BJ (cell line): ENCODE measurements at regions not wholly inside any gene's neighbourhood (a gene's known extent, or its start where the extent isn't known, plus 50 kb on each side); places are given as distances from the start of the nearest gene placed in this dataset.

Experiments
- CTCF ChIA-PET: fragments of 350-600 bp; formaldehyde crosslinking; extraction: SDS; loops from one replicate; lab custom pipeline; 2021; ENCODE audit warnings: antibody characterized with exemption, inconsistent platforms; lab: Yijun Ruan, JAX
- POLR2A ChIA-PET: fragments of 300-600 bp; sonication (Branson Sonifier 250); formaldehyde crosslinking; extraction: SDS; loops from one replicate; lab custom pipeline; 2021; ENCODE audit warnings: antibody characterized with exemption; lab: Charles Lee
- DNase-seq: peaks from one replicate; pipeline ENCODE4 v3.0.0-alpha.2; 2011; ENCODE audit warnings: low read depth
- H3K27me3 ChIP-seq: 2 replicates; pipeline ENCODE4 v1.6.0; 2011; ENCODE audit warnings: low read length; ENCODE audit not compliant: control insufficient read depth, insufficient read depth
- H3K36me3 ChIP-seq: 2 replicates; pipeline ENCODE4 v1.5.1; 2011; ENCODE audit warnings: low read length; ENCODE audit not compliant: control insufficient read depth, insufficient read depth
- H3K4me3 ChIP-seq: 2 replicates; pipeline ENCODE4 v1.5.1; 2011; ENCODE audit warnings: low read depth, mild to moderate bottlenecking, control low read depth, low read length
- TF ChIP-seq, protein P1 (sequence below): IDR thresholded peaks from 2 replicates; pipeline ENCODE4 v1.5.1; 2011; ENCODE audit warnings: low read depth, mild to moderate bottlenecking, control low read depth, inconsistent platforms, low read length, moderate library complexity; ENCODE audit not compliant: insufficient read depth

DNA sequence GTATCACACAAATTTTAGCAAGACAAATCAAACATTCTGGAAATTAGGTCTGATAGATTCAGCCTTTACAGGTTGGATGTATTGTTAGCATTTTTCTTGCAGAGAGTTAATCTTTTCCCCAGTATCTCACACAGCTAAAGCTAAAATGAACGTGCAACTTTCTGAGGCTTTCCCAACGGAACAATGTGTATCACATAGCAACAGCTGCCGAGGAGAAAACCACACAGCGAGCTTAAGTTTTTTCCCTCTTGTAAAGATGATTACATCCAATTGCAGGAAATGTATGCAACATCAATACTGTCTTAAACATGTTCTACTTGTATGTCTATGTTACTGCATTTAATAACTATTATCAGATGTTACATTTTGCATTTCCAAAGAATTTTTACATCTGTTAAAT lies 182.2 kb downstream of the CCDC59 start:
- DNase-seq = no peak
- no peaks in the 10 kb centered on the region for H3K27me3 ChIP-seq
- ChIA-PET POLR2A (no interaction called here), CTCF (no interaction called here)
- H3K4me3 ChIP-seq = no peak overlapping the region
- TF ChIP-seq, protein P1, sequence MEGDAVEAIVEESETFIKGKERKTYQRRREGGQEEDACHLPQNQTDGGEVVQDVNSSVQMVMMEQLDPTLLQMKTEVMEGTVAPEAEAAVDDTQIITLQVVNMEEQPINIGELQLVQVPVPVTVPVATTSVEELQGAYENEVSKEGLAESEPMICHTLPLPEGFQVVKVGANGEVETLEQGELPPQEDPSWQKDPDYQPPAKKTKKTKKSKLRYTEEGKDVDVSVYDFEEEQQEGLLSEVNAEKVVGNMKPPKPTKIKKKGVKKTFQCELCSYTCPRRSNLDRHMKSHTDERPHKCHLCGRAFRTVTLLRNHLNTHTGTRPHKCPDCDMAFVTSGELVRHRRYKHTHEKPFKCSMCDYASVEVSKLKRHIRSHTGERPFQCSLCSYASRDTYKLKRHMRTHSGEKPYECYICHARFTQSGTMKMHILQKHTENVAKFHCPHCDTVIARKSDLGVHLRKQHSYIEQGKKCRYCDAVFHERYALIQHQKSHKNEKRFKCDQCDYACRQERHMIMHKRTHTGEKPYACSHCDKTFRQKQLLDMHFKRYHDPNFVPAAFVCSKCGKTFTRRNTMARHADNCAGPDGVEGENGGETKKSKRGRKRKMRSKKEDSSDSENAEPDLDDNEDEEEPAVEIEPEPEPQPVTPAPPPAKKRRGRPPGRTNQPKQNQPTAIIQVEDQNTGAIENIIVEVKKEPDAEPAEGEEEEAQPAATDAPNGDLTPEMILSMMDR = no peak
- H3K36me3 ChIP-seq = no peaks in the 10 kb centered on the region

DNA sequence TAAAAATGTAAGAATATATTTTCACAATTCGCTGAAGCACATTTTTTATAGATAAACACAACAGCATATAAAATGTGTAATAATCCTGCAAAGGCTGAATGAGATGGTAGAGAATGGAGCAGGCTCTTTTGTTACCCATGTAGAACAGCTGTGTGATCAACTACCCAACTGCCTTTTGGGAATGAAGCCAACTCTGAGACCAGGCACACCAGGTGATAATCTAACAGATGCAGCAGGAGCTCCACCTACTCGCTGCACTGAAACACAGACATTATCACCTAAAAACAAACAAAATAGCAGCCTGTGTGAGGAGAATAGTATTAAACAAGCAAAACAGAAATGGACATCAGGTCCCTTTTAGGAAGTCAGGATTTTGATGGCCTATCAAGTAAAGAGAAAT lies 183.3 kb downstream of the CCDC59 start:
- ChIA-PET CTCF (no interaction called here), POLR2A (no interaction called here)
- no peaks in the 10 kb centered on the region for H3K27me3 ChIP-seq
- DNase-seq = no peak
- no peaks in the 10 kb centered on the region for H3K36me3 ChIP-seq
- H3K4me3 ChIP-seq = no peak overlapping the region
- TF ChIP-seq, protein P1 = no peak

DNA sequence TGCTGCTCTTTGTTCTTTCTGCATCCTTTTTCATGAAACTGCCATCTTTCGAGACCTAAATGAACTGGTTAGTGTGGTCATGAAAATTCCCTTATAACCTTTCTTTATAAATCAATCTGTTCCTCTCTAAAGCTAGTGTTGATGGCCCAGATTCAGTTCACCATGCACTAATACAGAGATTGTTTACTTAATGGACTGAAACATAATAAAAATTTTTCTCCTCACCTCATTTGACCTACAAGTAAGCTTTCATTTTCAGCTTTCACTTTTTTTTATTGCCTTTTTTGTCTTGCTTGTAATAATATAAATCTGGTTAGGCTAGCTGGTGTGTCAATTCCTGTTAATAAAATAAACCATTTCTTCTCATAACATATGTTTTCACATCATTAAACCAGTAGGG lies 183.8 kb downstream of the CCDC59 start:
- TF ChIP-seq, protein P1 = no peak
- Histone ChIP-seq H3K36me3 (no peaks in the 10 kb centered on the region), H3K4me3 (no peak overlapping the region), H3K27me3 (no peaks in the 10 kb centered on the region)
- ChIA-PET POLR2A (no interaction called here), CTCF (no interaction called here)
- no peak for DNase-seq

DNA sequence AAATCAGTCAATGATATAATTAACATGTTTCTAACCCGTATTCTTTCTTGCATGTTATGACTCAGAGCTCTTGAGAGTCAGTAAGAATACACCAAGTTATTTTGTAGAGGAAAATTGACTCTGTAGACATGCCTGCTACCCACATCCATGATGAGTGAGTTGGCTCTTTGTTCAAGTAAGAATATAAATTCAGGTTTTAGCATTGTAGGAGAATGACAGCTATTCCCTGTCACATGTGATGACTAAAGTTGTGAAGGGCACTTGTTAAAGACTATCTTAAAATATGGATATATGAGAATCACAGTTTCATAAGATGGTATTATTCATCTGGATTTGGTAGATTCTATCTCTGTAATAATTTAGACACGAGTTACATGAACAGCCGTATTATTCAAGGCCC lies 209.1 kb downstream of the CCDC59 start:
- TF ChIP-seq, protein P1 = no peak
- no peak for DNase-seq
- Histone ChIP-seq H3K36me3 (no peaks in the 10 kb centered on the region), H3K4me3 (no peak overlapping the region), H3K27me3 (no peaks in the 10 kb centered on the region)
- ChIA-PET POLR2A (no interaction called here), CTCF (no interaction called here)

DNA sequence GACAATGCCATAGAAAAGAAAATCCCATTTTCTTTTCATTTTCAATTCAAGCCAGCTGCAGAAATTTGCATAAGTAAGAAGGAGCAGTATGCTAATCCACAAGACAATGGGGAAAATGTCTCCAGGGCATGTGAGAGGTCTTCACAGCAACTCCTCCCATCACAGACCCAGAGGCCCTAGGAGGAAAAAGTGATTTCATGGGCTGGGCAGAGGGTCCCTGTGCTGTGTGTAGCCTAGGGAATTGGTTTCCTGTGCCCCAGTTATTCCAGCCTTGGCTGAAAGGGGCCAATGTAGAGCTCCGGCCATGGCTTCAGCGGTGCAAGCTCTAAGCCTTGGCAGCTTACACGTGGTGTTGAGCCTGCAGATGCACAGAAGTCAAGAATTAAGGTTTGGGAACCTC lies 211.4 kb downstream of the CCDC59 start:
- TF ChIP-seq, protein P1 = no peak
- DNase-seq = no peak
- Histone ChIP-seq H3K27me3 (no peaks in the 10 kb centered on the region), H3K4me3 (no peak overlapping the region), H3K36me3 (no peaks in the 10 kb centered on the region)
- ChIA-PET POLR2A (no interaction called here), CTCF (no interaction called here)
